A673 (cell line): ENCODE measurements at regions not wholly inside any gene's neighbourhood (a gene's known extent, or its start where the extent isn't known, plus 50 kb on each side); places are given as distances from the start of the nearest gene placed in this dataset.

Experiments
- BruUV-seq: library from RNA; stranded (reverse); fragments of 400-500 nt; replicated peaks from 2 replicates; lab custom pipeline; 2021; lab: Mats Ljungman, UMichigan
- CTCF ChIA-PET: fragments of 300-600 bp; sonication (Branson Sonifier 250); formaldehyde crosslinking; loops from one replicate; lab custom pipeline; 2022; ENCODE audit warnings: antibody characterized with exemption; lab: Charles Lee
- POLR2A ChIA-PET: fragments of 300-600 bp; sonication (Branson Sonifier 250); formaldehyde crosslinking; loops from one replicate; lab custom pipeline; 2022; ENCODE audit warnings: antibody characterized with exemption; ENCODE audit not compliant: low non-redundant PET; lab: Charles Lee
- DNase-seq: peaks from one replicate; pipeline ENCODE4 v3.0.0-alpha.2; 2015; ENCODE audit warnings: low spot score
- H3K27ac ChIP-seq: fragments of 200-600 bp; sonication (generic); 2 replicates; pipeline ENCODE4 v1.5.1; 2016; ENCODE audit warnings: mixed run types, low read depth, mild to moderate bottlenecking, mixed read lengths, antibody characterized with exemption, low read length; ENCODE audit not compliant: poor library complexity, severe bottlenecking
- H3K27me3 ChIP-seq: fragments of 200-600 bp; sonication (generic); replicated peaks from 2 replicates; pipeline ENCODE4 v1.6.1; 2017; ENCODE audit warnings: mixed run types, low read depth, mild to moderate bottlenecking, mixed read lengths, antibody characterized with exemption, low read length; ENCODE audit not compliant: insufficient read depth, poor library complexity
- H3K36me3 ChIP-seq: fragments of 200-600 bp; sonication (generic); 2 replicates; pipeline ENCODE4 v1.6.1; 2016; ENCODE audit warnings: mixed run types, mild to moderate bottlenecking, mixed read lengths, antibody characterized with exemption, low read length; ENCODE audit not compliant: insufficient read depth, poor library complexity, severe bottlenecking
- H3K4me1 ChIP-seq: fragments of 200-600 bp; sonication (generic); 2 replicates; pipeline ENCODE4 v1.6.1; 2017; ENCODE audit warnings: mixed run types, mild to moderate bottlenecking, mixed read lengths, antibody characterized with exemption, low read length; ENCODE audit not compliant: insufficient read depth, poor library complexity, severe bottlenecking
- H3K4me3 ChIP-seq: fragments of 200-600 bp; sonication (generic); 2 replicates; pipeline ENCODE4 v1.5.1; 2016; ENCODE audit warnings: low read depth, mixed run types, mild to moderate bottlenecking, mixed read lengths, low read length; ENCODE audit not compliant: poor library complexity, severe bottlenecking
- H3K9me3 ChIP-seq: fragments of 200-600 bp; sonication (generic); 2 replicates; pipeline ENCODE4 v1.6.1; 2016; ENCODE audit warnings: mixed run types, low read depth, mild to moderate bottlenecking, mixed read lengths, antibody characterized with exemption, low read length; ENCODE audit not compliant: poor library complexity, severe bottlenecking
- EZH2 ChIP-seq: fragments of 200-600 bp; sonication (generic); IDR thresholded peaks from 2 replicates; pipeline ENCODE4 v1.6.1; 2017; ENCODE audit warnings: borderline replicate concordance, low read depth, mild to moderate bottlenecking, mixed read lengths, antibody characterized with exemption, low read length; ENCODE audit not compliant: poor library complexity, severe bottlenecking
- intact Hi-C: fragments of 100-400 bp; cut with micrococcal nuclease; formaldehyde crosslinking; loops from one replicate; pipeline ENCODE4 v1.10.0; 2022; ENCODE audit not compliant: unreplicated experiment
- TF ChIP-seq, protein P1 (sequence below): fragments of 300-800, 200-600 bp; sonication (generic); conservative IDR thresholded peaks from 2 replicates; pipeline ENCODE4 v1.5.1; 2017; ENCODE audit warnings: low read depth, mild to moderate bottlenecking, antibody characterized with exemption, low read length, moderate library complexity, mixed read lengths

DNA sequence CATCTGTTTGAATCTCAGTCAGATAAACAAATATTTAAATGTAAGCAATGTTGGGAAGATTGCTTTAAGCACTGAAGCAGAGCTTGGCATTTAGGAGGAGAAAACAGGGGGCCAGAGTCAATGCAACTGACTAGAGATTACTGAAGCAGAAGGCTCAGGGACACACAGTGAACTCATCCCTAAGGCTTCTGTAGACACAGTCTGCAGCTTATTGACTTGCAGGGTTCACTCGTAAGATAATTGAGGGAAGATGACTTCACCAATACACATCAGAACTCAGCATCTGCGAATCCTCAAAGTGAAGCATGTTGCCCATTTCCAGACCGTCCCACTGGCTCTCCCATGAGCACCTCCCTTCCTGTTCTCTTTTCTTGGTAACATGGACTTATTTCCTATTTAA is 363.4 kb upstream of the PFKP start:
- intact Hi-C loops: no loop called here
- CTCF ChIA-PET: no interaction called here
- DNase-seq: no peak
- POLR2A ChIA-PET: no interaction called here
- no peak overlapping the region for H3K4me3 ChIP-seq
- H3K4me1 ChIP-seq: no peaks in the 10 kb centered on the region
- BruUV-seq: no TSS peak
- no peak overlapping the region for H3K27ac ChIP-seq
- TF ChIP-seq, protein P1, sequence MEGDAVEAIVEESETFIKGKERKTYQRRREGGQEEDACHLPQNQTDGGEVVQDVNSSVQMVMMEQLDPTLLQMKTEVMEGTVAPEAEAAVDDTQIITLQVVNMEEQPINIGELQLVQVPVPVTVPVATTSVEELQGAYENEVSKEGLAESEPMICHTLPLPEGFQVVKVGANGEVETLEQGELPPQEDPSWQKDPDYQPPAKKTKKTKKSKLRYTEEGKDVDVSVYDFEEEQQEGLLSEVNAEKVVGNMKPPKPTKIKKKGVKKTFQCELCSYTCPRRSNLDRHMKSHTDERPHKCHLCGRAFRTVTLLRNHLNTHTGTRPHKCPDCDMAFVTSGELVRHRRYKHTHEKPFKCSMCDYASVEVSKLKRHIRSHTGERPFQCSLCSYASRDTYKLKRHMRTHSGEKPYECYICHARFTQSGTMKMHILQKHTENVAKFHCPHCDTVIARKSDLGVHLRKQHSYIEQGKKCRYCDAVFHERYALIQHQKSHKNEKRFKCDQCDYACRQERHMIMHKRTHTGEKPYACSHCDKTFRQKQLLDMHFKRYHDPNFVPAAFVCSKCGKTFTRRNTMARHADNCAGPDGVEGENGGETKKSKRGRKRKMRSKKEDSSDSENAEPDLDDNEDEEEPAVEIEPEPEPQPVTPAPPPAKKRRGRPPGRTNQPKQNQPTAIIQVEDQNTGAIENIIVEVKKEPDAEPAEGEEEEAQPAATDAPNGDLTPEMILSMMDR: no peak
- TF ChIP-seq EZH2: no peak
- no peaks in the 10 kb centered on the region for H3K36me3 ChIP-seq
- peaks cover 62% of the 10 kb centered on the region for H3K27me3 ChIP-seq
- no peaks in the 10 kb centered on the region for H3K9me3 ChIP-seq

- POLR2A ChIA-PET: no interaction called here
- Histone ChIP-seq H3K4me3 (no peak overlapping the region), H3K27me3 (peaks cover 68% of the 10 kb centered on the region), H3K36me3 (no peaks in the 10 kb centered on the region), H3K9me3 (no peaks in the 10 kb centered on the region), H3K27ac (no peak overlapping the region), H3K4me1 (no peaks in the 10 kb centered on the region)
- TF ChIP-seq, protein P1: no peak
- TF ChIP-seq EZH2: no peak
- no TSS peak for BruUV-seq
- CTCF ChIA-PET: no interaction called here
- no peak for DNase-seq
- intact Hi-C loops: no loop called here
These were observed 365.5 kb upstream of the PFKP start for GRCh38 chr10:2701802-2702201.

DNA sequence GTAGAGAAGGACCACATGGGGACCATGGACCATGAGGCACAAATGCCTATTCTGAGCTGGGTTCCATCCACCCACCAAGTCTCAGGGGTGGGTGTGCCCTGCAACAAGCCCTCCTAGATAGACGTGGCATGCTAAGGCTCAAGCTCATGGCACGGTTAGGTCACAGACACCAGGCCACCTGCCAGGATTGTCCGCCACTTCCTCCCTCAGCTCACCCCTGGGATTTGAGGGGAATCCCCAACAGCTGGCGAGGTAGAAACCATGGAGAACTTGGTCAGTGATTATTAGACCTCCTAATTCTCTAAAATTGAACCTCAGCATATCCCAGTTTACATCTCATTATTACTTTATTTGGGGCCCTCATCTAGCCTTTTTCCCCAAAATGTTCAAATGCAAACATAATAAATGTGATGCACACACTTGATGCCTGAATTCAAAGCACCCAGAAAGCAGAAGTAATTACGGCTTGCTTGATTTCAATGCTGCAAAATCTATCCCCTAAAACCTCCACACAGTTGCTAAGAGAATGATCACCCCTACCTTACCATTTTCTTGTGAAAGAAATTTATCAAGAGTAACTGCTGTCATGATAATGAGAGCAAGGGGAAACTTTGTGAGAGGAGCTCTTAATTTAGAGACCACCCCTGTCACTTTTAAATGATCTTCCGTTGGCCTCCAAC is 366.6 kb upstream of the PFKP start:
- TF ChIP-seq EZH2: no peak
- TF ChIP-seq, protein P1: no peak
- Histone ChIP-seq H3K27ac (no peak overlapping the region), H3K9me3 (no peaks in the 10 kb centered on the region), H3K27me3 (peaks cover 70% of the 10 kb centered on the region), H3K4me3 (no peak overlapping the region), H3K4me1 (no peaks in the 10 kb centered on the region), H3K36me3 (no peaks in the 10 kb centered on the region)
- CTCF ChIA-PET: no interaction called here
- DNase-seq: no peak
- intact Hi-C loops: no loop called here
- no TSS peak for BruUV-seq
- POLR2A ChIA-PET: no interaction called here
